HepG2 (cell line): ENCODE measurements at regions not wholly inside any gene's neighbourhood (a gene's known extent, or its start where the extent isn't known, plus 50 kb on each side); places are given as distances from the start of the nearest gene placed in this dataset.

Source experiments
- ATAC-seq: fragments of 200-7000 bp; cut with Tn5 transposase; 3 replicates; pipeline ENCODE4 v1.9.1; 2020; ENCODE audit warnings: mild to moderate bottlenecking, moderate library complexity
- BruUV-seq: library from RNA; stranded (reverse); fragments of 400-500 nt; replicated peaks from 2 replicates; lab custom pipeline; 2021; lab: Mats Ljungman, UMichigan
- CTCF ChIA-PET: fragments of 300-600 bp; formaldehyde crosslinking; extraction: SDS; loops from one replicate; lab custom pipeline; 2021; ENCODE audit warnings: low total read pairs, inconsistent platforms, low intra/inter-chr PET ratio; lab: Yijun Ruan, JAX
- POLR2A ChIA-PET: fragments of 350-600 bp; sonication (Branson Sonifier 250); formaldehyde crosslinking; loops from one replicate; lab custom pipeline; 2020; ENCODE audit warnings: antibody characterized with exemption, inconsistent platforms; lab: Yijun Ruan, JAX
- DNase-seq: peaks from one replicate; pipeline ENCODE4 v3.0.0-alpha.2; 2015; ENCODE audit warnings: low spot score
- FAIRE-seq: peaks from 3 replicates; lab custom pipeline; 2011; peaks lifted over from hg19 to GRCh38; lab: Jason Lieb, UNC
- H2AFZ ChIP-seq: one replicate; pipeline ENCODE4 v1.6.1; 2011; ENCODE audit warnings: low read length, inconsistent platforms
- H3K27ac ChIP-seq: fragments of 300-600 bp; 3 replicates; pipeline ENCODE4 v1.8.0; 2011; ENCODE audit warnings: mixed run types, mild to moderate bottlenecking, mixed read lengths, low read length, inconsistent platforms; ENCODE audit not compliant: insufficient read depth; ENCODE audit errors: extremely low read length
- H3K27me3 ChIP-seq, 2 experiments: fragments of 200-600 bp in 1 of 2; 2 replicates in 1 of 2; 3 replicates in 1 of 2; pipeline versions ENCODE4 v1.6.0 to v1.8.0; 2011; ENCODE audit warnings: low read length in 2 of 2, mild to moderate bottlenecking in 2 of 2, moderate library complexity in 2 of 2, inconsistent platforms in 1 of 2; ENCODE audit not compliant: insufficient read depth in 2 of 2, control insufficient read depth in 1 of 2
- H3K36me3 ChIP-seq, 2 experiments: fragments of 200-600 bp in 1 of 2; replicated peaks in 1 of 2; 2 replicates in 1 of 2; 3 replicates in 1 of 2; pipeline versions ENCODE4 v1.5.1 to v1.8.0; 2011; ENCODE audit warnings: low read length in 2 of 2, inconsistent platforms in 1 of 2; ENCODE audit not compliant: insufficient read depth in 2 of 2, control insufficient read depth in 1 of 2
- H3K4me1 ChIP-seq: 2 replicates; pipeline ENCODE4 v1.5.1; 2012; ENCODE audit warnings: low read length, inconsistent platforms; ENCODE audit not compliant: insufficient read depth
- H3K4me2 ChIP-seq: 2 replicates; pipeline ENCODE4 v1.6.0; 2011; ENCODE audit warnings: low read depth, low read length, inconsistent platforms
- H3K4me3 ChIP-seq, 3 experiments: fragments of 200-600 bp in 1 of 3; sonication (generic), shearing (Covaris generic) in 1 of 3; replicated peaks in 1 of 3; 2 replicates each; pipeline ENCODE4 v1.5.1; 2011 to 2016; ENCODE audit warnings: low read length in 3 of 3, inconsistent platforms in 2 of 3, low read depth in 2 of 3, mild to moderate bottlenecking in 2 of 3, control low read depth in 1 of 3, mixed read lengths in 1 of 3; ENCODE audit not compliant: insufficient read depth in 1 of 3
- H3K79me2 ChIP-seq: one replicate; pipeline ENCODE4 v1.6.1; 2011; ENCODE audit warnings: low read length, inconsistent platforms; ENCODE audit not compliant: insufficient read depth
- H3K9ac ChIP-seq: 2 replicates; pipeline ENCODE4 v1.6.0; 2011; ENCODE audit warnings: mild to moderate bottlenecking, low read depth, low read length, inconsistent platforms; ENCODE audit not compliant: insufficient read depth
- H3K9me3 ChIP-seq: 2 replicates; pipeline ENCODE4 v1.5.1; 2012; ENCODE audit warnings: mild to moderate bottlenecking, low read length
- H4K20me1 ChIP-seq: 2 replicates; pipeline ENCODE4 v1.6.0; 2011; ENCODE audit warnings: inconsistent platforms, mild to moderate bottlenecking, low read length, moderate library complexity; ENCODE audit not compliant: insufficient read depth
- PHF8 ChIP-seq: sonication (generic); formaldehyde crosslinking; IDR thresholded peaks from 2 replicates; pipeline ENCODE4 v1.5.0; 2020; ENCODE audit warnings: missing genetic modification reagents
- SMC3 ChIP-seq: IDR thresholded peaks from 2 replicates; pipeline ENCODE4 v1.6.1; 2011; ENCODE audit warnings: low read length, improper control_type of control experiment
- STAG1 ChIP-seq: sonication (generic); formaldehyde crosslinking; IDR thresholded peaks from 2 replicates; pipeline ENCODE4 v1.4.0; 2020; ENCODE audit warnings: missing genetic modification reagents
- ZNF670 ChIP-seq: sonication (generic); formaldehyde crosslinking; IDR thresholded peaks from 2 replicates; pipeline ENCODE4 v1.8.0; 2022; ENCODE audit warnings: mild to moderate bottlenecking, missing genetic modification reagents, borderline replicate concordance
- WGBS: methylation state at CpG from one replicate; pipeline ENCODE4 v1.1.6; 2017; ENCODE audit warnings: low lambda C conversion rate; 5-methylcytosine and 5-hydroxymethylcytosine counted together
- in situ Hi-C: cut with HindIII; loops from 2 replicates; pipeline ENCODE4 v1.10.0; 2017; ENCODE audit warnings: low pct_unique_long_range_greater_than_20kb; ENCODE audit not compliant: extremely low pct_ligation_motif_present
- intact Hi-C: fragments of 100-400 bp; cut with micrococcal nuclease; formaldehyde crosslinking; loops from one replicate; pipeline ENCODE4 v1.10.0; 2022; ENCODE audit not compliant: unreplicated experiment
- TF ChIP-seq, protein P1 (sequence below): sonication (generic); formaldehyde crosslinking; IDR thresholded peaks from 2 replicates; pipeline ENCODE4 v1.4.0; 2020; ENCODE audit warnings: missing genetic modification reagents
- TF ChIP-seq, protein P2 (sequence below): sonication (generic); formaldehyde crosslinking; IDR thresholded peaks from 2 replicates; pipeline ENCODE4 v1.5.0; 2020; ENCODE audit warnings: mild to moderate bottlenecking, missing genetic modification reagents, moderate library complexity

DNA sequence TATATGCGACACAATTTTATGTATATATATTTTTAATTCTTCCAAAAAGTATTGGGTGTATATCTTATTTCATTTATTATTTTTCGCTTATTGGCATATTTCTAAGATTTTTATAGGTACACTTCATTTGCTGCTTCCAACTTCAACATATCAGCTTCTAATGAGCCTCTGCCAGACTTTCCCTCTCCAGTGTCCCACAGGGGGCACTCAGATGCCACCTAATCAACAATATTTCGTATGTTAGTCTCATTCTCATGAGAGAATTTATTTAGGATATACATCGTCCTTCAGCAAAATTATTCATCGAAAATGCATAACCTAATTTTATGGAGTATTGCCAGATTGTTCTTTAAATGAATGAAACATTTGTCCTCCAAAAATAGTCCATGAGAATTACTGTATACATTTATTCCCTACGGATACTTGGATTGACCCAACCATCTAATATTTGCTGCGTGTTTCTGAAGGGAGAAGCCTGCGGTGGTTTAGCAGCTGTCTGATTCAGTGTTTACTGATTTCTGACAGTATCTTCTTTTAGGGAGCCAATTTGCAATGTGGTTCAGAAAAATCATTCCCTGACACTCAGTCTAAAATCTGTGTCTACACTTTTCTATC lies 100.6 kb upstream of the SELENOP start:
- ATAC-seq (no peak), FAIRE-seq (no peak), DNase-seq (peak; percentile 25)
- no peak for TF ChIP-seq ZNF670 (CRISPR knock-in tag)
- TF ChIP-seq SMC3 = peak; percentile 43; the same call in 1 of the 2 replicates
- TF ChIP-seq PHF8 (CRISPR knock-in tag) = no peak
- TF ChIP-seq STAG1 = peak; percentile 71
- TF ChIP-seq, protein P1, sequence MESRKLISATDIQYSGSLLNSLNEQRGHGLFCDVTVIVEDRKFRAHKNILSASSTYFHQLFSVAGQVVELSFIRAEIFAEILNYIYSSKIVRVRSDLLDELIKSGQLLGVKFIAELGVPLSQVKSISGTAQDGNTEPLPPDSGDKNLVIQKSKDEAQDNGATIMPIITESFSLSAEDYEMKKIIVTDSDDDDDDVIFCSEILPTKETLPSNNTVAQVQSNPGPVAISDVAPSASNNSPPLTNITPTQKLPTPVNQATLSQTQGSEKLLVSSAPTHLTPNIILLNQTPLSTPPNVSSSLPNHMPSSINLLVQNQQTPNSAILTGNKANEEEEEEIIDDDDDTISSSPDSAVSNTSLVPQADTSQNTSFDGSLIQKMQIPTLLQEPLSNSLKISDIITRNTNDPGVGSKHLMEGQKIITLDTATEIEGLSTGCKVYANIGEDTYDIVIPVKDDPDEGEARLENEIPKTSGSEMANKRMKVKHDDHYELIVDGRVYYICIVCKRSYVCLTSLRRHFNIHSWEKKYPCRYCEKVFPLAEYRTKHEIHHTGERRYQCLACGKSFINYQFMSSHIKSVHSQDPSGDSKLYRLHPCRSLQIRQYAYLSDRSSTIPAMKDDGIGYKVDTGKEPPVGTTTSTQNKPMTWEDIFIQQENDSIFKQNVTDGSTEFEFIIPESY (CRISPR knock-in tag) = no peak
- TF ChIP-seq, protein P2, sequence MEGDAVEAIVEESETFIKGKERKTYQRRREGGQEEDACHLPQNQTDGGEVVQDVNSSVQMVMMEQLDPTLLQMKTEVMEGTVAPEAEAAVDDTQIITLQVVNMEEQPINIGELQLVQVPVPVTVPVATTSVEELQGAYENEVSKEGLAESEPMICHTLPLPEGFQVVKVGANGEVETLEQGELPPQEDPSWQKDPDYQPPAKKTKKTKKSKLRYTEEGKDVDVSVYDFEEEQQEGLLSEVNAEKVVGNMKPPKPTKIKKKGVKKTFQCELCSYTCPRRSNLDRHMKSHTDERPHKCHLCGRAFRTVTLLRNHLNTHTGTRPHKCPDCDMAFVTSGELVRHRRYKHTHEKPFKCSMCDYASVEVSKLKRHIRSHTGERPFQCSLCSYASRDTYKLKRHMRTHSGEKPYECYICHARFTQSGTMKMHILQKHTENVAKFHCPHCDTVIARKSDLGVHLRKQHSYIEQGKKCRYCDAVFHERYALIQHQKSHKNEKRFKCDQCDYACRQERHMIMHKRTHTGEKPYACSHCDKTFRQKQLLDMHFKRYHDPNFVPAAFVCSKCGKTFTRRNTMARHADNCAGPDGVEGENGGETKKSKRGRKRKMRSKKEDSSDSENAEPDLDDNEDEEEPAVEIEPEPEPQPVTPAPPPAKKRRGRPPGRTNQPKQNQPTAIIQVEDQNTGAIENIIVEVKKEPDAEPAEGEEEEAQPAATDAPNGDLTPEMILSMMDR (CRISPR knock-in tag) = peak; percentile 53
- Histone ChIP-seq H3K79me2 (no peaks in the 10 kb centered on the region), H3K9ac (no peak overlapping the region), H3K4me1 (peaks cover 17% of the 10 kb centered on the region), H3K4me2 (no peak overlapping the region), H2AFZ (no peak overlapping the region), H3K27me3 (no peaks in the 10 kb centered on the region), H3K9me3 (no peaks in the 10 kb centered on the region), H3K27ac (no peak overlapping the region), H4K20me1 (no peaks in the 10 kb centered on the region), H3K4me3 (no peak overlapping the region), H3K36me3 (no peaks in the 10 kb centered on the region)
- intact Hi-C loops = loop anchor here (1.0 to 2.0 kb wide), 3 partner anchors 83 to 193 kb away; partner anchors contain the start of gene ANXA2R
- in situ Hi-C loops = loop anchor here (25.0 kb wide), 1 partner anchor 475 kb away; no protein-coding TSS in a partner anchor
- no TSS peak for BruUV-seq
- WGBS = 59% methylated on average over 8 of the region's 8 CpGs
- POLR2A ChIA-PET = no interaction called here
- CTCF ChIA-PET = interaction anchor here (0.8 to 2.1 kb wide), 2 partner anchors 193 to 477 kb away, joined by 3 to 22 read pairs; no protein-coding TSS in a partner anchor
